Vagina (tissue), 2 donors: ENCODE measurements at regions not wholly inside any gene's neighbourhood (a gene's known extent, or its start where the extent isn't known, plus 50 kb on each side); places are given as distances from the start of the nearest gene placed in this dataset.

ENCODE experiments used
- DNase-seq, 2 donors: peaks; one replicate each; pipeline ENCODE4 v3.0.0-alpha.2; 2017; ENCODE audit errors: extremely low spot score in 2 of 2
- H3K27ac ChIP-seq: fragments of 200-600 bp; sonication (generic); one replicate; pipeline ENCODE4 v1.5.1; 2019
- H3K27me3 ChIP-seq: fragments of 200-600 bp; sonication (generic); one replicate; pipeline ENCODE4 v1.5.1; 2019
- H3K36me3 ChIP-seq, 2 donors: fragments of 200-600 bp; sonication (generic); one replicate each; pipeline ENCODE4 v1.5.1; 2017 to 2019
- H3K4me1 ChIP-seq: fragments of 200-600 bp; sonication (generic); one replicate; pipeline ENCODE4 v1.5.1; 2019
- H3K4me3 ChIP-seq, 2 donors: fragments of 200-600 bp; sonication (generic); 1 replicate in 1 of 2; 2 replicates in 1 of 2; pipeline ENCODE4 v1.5.1; 2016 to 2019
- H3K9me3 ChIP-seq: fragments of 200-600 bp; sonication (generic); one replicate; pipeline ENCODE4 v1.5.1; 2019
- CTCF ChIP-seq, 3 experiments: fragments of 450-650 bp in 2 of 3; fragments of 200-600 bp in 1 of 3; sonication (generic) in 1 of 3; IDR thresholded peaks; one replicate each; pipeline ENCODE4 v1.5.1; 2017 to 2019; ENCODE audit warnings: antibody characterized with exemption in 3 of 3, mild to moderate bottlenecking in 2 of 3, moderate library complexity in 2 of 3
- POLR2A ChIP-seq, 2 donors: fragments of 450-650 bp; IDR thresholded peaks; one replicate each; pipeline ENCODE4 v1.6.1; 2017; ENCODE audit warnings: antibody characterized with exemption in 2 of 2, mild to moderate bottlenecking in 2 of 2, moderate library complexity in 2 of 2
- POLR2AphosphoS5 ChIP-seq, 2 donors: sonication (generic); formaldehyde crosslinking; IDR thresholded peaks; one replicate each; pipeline ENCODE4 v1.9.0; 2017; ENCODE audit warnings: antibody characterized with exemption in 2 of 2, mild to moderate bottlenecking in 2 of 2, low read depth in 1 of 2; ENCODE audit not compliant: insufficient read depth in 1 of 2
- intact Hi-C: fragments of 100-400 bp; cut with DNase I; formaldehyde crosslinking; loops from one replicate; pipeline ENCODE4 v1.15.1; 2023

- intact Hi-C loops, result no loop called here
Observed at GRCh38 chr10:20454331-20454730, 442.8 kb downstream of the NEBL start.

GRCh38 chr10:20446561-20447193, 450.4 kb downstream of the NEBL start:
- Histone ChIP-seq H3K4me3 (no peak overlapping the region), H3K27ac (no peak overlapping the region), H3K27me3 (no peaks in the 10 kb centered on the region), H3K4me1 (no peaks in the 10 kb centered on the region), H3K36me3 (no peaks in the 10 kb centered on the region), H3K9me3 (no peaks in the 10 kb centered on the region)
- no peak for TF ChIP-seq POLR2AphosphoS5 (IDR thresholded peaks at IDR 0.05; ENCODE audit: insufficient read depth in 1 of 2, low read depth in 1 of 2)
- TF ChIP-seq POLR2A (IDR thresholded peaks at IDR 0.05), result no peak
- no peak for TF ChIP-seq CTCF (IDR thresholded peaks at IDR 0.05)
- intact Hi-C loops, result no loop called here
- DNase-seq, result no peak

More at GRCh38 chr10:20454331-20454730, 442.8 kb downstream of the NEBL start:
- TF ChIP-seq CTCF (IDR thresholded peaks at IDR 0.05), result no peak
- TF ChIP-seq POLR2AphosphoS5 (IDR thresholded peaks at IDR 0.05; ENCODE audit: insufficient read depth in 1 of 2, low read depth in 1 of 2), result no peak
- TF ChIP-seq POLR2A (IDR thresholded peaks at IDR 0.05), result no peak
- H3K27me3 ChIP-seq, result no peaks in the 10 kb centered on the region
- DNase-seq, result no peak
- H3K4me1 ChIP-seq, result no peaks in the 10 kb centered on the region
- no peak overlapping the region for H3K4me3 ChIP-seq
- no peak overlapping the region for H3K27ac ChIP-seq
- H3K9me3 ChIP-seq, result no peaks in the 10 kb centered on the region
- H3K36me3 ChIP-seq, result no peaks in the 10 kb centered on the region

- DNase-seq, result no peak
- TF ChIP-seq CTCF (IDR thresholded peaks at IDR 0.05) (no peak), POLR2AphosphoS5 (IDR thresholded peaks at IDR 0.05; ENCODE audit: insufficient read depth in 1 of 2, low read depth in 1 of 2) (no peak)
- Histone ChIP-seq H3K36me3 (no peaks in the 10 kb centered on the region), H3K4me3 (no peak overlapping the region), H3K9me3 (no peaks in the 10 kb centered on the region), H3K27me3 (no peaks in the 10 kb centered on the region), H3K4me1 (no peaks in the 10 kb centered on the region), H3K27ac (no peak overlapping the region)
- intact Hi-C loops, result no loop called here
Observed at GRCh38 chr10:20443094-20443493, 454.0 kb downstream of the NEBL start.

- H3K27me3 ChIP-seq, result no peaks in the 10 kb centered on the region
- no peaks in the 10 kb centered on the region for H3K36me3 ChIP-seq
- H3K27ac ChIP-seq, result no peak overlapping the region
- no peak overlapping the region for H3K4me3 ChIP-seq
- intact Hi-C loops, result no loop called here
- H3K9me3 ChIP-seq, result no peaks in the 10 kb centered on the region
- no peak for DNase-seq
- no peaks in the 10 kb centered on the region for H3K4me1 ChIP-seq
- TF ChIP-seq POLR2AphosphoS5 (IDR thresholded peaks at IDR 0.05; ENCODE audit: insufficient read depth in 1 of 2, low read depth in 1 of 2) (no peak), POLR2A (IDR thresholded peaks at IDR 0.05) (no peak), CTCF (IDR thresholded peaks at IDR 0.05) (no peak)
Observed at GRCh38 chr10:20429742-20430141, 467.4 kb downstream of the NEBL start.

GRCh38 chr10:20427821-20428220, 469.3 kb downstream of the NEBL start:
- intact Hi-C loops, result no loop called here
- Histone ChIP-seq H3K4me3 (no peak overlapping the region), H3K9me3 (no peaks in the 10 kb centered on the region), H3K27ac (no peak overlapping the region), H3K36me3 (no peaks in the 10 kb centered on the region), H3K27me3 (no peaks in the 10 kb centered on the region), H3K4me1 (no peaks in the 10 kb centered on the region)
- TF ChIP-seq POLR2A (IDR thresholded peaks at IDR 0.05), result no peak
- no peak for TF ChIP-seq POLR2AphosphoS5 (IDR thresholded peaks at IDR 0.05; ENCODE audit: insufficient read depth in 1 of 2, low read depth in 1 of 2)
- no peak for TF ChIP-seq CTCF (IDR thresholded peaks at IDR 0.05)
- DNase-seq, result no peak
